GM18909 (cell line): ENCODE measurements at regions not wholly inside any gene's neighbourhood (a gene's known extent, or its start where the extent isn't known, plus 50 kb on each side); places are given as distances from the start of the nearest gene placed in this dataset.

Source experiments
- ATAC-seq: cut with Tn5 transposase; IDR thresholded peaks from one replicate; pipeline ENCODE4 v1.9.1; 2021; ENCODE audit warnings: mild to moderate bottlenecking; ENCODE audit not compliant: unreplicated experiment, poor library complexity

DNA sequence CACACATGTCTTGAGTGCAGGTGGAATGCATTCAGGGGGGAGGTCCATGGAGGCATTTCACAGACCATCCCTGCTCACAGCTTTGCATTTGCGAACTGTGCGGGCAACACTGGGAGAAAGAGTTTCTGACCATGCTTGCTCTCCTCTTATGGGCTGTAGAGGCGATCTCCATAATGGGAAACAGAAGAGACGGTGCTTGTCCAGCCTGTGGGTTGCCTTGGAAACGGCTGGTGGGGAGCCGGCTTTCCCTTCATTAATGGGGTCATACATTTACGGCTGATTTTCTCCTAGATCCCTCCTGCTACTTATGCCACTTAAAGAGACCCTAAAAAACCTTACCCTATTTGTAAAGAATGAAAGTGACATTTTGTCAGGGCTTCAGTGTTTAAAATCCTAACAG is 147.4 kb downstream of the SOX11 start:
- no peak for ATAC-seq

GRCh38 chr2:5841126-5841525 is 148.9 kb downstream of the SOX11 start:
- no peak for ATAC-seq

DNA sequence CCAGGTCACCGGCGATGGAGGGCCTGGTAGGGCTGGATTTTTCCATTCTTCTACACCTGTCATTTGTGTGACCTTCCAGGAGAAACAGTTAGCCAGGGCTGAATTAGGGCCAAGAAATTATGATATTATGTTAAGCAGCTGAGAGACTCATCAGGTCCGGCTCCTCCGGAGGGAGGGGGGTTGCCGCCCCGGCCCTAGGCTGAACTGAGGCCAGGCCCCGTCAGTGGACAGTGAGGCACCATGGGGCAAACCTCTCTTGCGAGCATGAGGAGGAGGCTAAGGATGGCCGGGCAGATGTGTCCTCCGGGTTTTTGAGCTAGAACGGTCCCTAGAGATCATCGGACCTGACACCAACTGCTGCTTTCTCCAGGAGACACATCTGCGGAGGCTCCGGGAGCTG is 150.1 kb downstream of the SOX11 start:
- ATAC-seq = no peak

DNA sequence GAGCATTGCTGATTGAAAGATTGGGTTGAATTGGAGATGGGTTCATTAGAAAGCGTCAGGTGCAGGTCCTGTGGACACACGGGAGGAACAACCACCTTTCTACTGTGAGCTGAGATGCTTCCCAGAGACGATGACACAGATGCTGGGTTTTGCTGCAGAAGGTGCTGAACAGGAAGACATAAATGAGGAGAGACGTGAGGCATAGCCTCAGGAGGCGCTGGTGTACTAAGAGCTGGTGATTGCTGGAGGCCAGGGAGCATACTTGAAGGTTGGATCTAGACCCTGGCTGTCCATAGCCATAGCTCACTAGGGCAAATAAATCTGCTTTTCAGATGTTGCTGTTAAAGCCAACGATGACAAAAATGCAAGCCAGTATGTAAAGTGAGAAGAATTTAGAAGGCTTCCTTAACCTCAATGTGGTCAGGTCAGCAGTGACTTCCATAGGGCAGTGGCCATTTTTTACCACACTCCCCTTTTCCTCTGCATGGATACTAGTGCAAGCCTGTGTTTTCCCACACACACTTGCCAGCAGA is 153.7 kb downstream of the SOX11 start:
- ATAC-seq = no peak

GRCh38 chr2:5846881-5847280 is 154.7 kb downstream of the SOX11 start:
- no peak for ATAC-seq

- no peak for ATAC-seq
Measured at GRCh38 chr2:5849562-5849961, 157.4 kb downstream of the SOX11 start.

GRCh38 chr2:5851410-5851809 is 159.2 kb downstream of the SOX11 start:
- ATAC-seq = no peak

DNA sequence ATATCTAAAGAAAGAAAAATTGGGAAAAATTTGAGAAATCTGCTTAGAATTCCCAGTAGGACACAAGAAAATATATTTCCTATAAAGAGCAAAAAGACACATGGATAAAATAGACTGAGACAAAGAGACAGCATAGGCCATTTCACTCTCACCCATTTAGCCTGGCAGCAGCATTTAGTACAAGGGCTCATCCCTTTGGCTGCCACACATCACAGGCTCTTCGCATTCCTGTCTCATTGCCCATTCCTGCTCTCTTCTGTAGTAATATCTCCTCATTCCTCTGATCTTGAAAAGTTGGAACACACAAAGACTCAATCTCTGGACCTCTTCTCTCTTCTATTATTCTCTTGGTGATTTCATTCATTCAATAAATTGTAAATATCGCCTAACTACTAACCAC is 162.6 kb downstream of the SOX11 start:
- ATAC-seq = no peak

DNA sequence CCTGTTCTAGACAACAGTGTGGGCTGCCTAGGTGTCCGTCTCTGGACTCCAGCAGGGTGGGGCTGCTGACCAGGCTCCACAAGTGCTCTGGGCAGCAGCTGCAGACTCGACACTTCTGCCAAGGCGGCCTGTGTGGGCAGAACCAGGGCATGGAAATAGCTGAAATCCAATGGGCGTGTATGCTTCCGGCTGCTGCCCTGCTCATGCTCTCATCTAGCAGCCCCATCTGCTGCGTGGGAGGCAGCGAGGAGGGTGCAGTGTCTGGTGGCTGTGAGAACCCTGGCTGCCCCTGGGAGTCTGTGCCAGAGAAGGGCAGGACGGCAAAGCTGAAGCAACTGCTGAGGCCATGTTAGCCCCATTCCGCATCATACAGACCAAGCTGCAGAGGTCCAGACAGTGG is 174.9 kb downstream of the SOX11 start:
- ATAC-seq = no peak

- no peak for ATAC-seq
Measured at GRCh38 chr2:5868931-5869330, 176.7 kb downstream of the SOX11 start.

- ATAC-seq = no peak
Measured at GRCh38 chr2:5869936-5870335, 177.8 kb downstream of the SOX11 start.

DNA sequence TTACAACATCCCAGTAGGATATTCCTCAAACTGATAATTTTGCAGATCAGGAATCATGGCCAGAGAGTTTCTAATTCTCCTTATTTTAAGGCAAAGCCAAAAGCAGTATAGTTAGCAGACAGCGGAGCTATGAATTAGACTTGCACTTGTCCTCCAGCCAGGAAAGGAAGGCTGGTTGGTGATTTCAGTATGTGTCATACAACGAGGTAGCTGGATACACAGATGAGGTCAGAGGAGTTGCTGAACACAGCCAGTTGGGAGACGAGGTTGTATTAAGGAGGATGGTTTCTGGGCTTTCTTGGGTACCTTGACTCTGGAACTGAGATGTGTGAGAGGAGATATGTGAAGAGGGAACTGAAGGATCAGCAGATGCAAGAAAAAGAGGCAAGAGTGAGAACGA is 185.2 kb downstream of the SOX11 start:
- no peak for ATAC-seq

- no peak for ATAC-seq
Measured at GRCh38 chr2:5885451-5886173, 193.4 kb downstream of the SOX11 start.

- no peak for ATAC-seq
Measured at GRCh38 chr2:5886462-5886861, 194.3 kb downstream of the SOX11 start.

DNA sequence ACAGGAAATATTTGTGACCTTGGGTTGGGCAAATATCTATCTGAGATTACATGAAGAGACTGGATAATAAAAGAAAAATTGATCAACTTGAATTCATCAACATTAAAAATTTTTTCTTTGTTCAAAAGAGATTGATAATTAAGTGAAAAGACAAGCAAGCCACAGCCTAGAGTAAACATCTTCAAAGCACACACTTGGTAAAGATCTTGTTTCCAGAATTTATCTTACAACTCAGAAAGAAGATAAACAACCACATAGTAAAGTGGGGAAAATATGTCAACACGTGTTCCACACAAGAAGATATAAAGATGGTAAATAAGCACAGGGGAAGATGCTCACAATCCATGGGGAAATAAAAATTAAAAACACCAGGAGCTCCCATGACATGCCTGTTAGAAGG is 195.9 kb downstream of the SOX11 start:
- no peak for ATAC-seq

DNA sequence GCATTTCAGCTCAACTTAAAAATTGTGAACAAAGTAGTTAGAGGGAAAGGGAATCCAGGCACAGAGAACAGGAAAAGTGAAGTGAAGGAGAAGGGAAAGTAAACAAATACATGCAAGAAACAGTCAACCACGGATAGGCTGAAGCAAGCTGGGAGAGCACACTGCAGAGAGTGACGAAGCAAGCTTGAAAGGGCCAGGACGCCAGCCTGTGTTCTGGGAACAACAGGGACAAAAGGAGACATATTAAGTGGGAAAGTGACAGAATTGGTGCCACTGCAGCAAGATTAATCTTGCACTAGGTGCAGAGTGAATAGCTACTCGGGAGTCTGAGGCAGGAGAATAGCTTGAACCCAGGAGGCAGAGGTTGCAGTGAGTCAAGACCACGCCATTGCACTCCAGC is 197.3 kb downstream of the SOX11 start:
- no peak for ATAC-seq

- no peak for ATAC-seq
Measured at GRCh38 chr2:5894355-5894754, 202.2 kb downstream of the SOX11 start.

DNA sequence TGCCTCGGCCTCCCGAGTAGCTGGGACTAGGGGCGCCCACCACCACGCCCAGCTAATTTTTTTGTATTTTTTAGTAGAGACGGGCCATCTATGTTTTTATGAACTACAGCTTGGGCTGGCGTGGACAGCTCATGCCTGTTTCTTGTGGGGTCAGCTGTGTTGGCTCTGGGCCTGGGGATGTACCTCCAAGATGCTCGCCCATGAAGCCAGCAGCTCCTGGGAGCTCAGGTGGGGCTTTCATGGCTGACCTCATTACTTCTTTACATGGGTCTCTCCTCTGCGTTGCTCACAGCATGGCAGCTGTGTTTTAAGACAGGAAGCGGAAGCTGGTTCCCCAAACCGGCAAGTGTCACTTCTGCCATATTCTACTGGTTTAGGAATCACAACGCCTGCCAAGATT is 203.1 kb downstream of the SOX11 start:
- no peak for ATAC-seq

- ATAC-seq = no peak
Measured at GRCh38 chr2:5897249-5897648, 205.1 kb downstream of the SOX11 start.

GRCh38 chr2:5898667-5899066 is 206.5 kb downstream of the SOX11 start:
- no peak for ATAC-seq

GRCh38 chr2:5905661-5906060 is 213.5 kb downstream of the SOX11 start:
- no peak for ATAC-seq

- ATAC-seq = no peak
Measured at GRCh38 chr2:5908071-5908470, 215.9 kb downstream of the SOX11 start.
